ENCODE measurements at regions not wholly inside any gene's neighbourhood (a gene's known extent, or its start where the extent isn't known, plus 50 kb on each side); places are given as distances from the start of the nearest gene placed in this dataset.

DNA sequence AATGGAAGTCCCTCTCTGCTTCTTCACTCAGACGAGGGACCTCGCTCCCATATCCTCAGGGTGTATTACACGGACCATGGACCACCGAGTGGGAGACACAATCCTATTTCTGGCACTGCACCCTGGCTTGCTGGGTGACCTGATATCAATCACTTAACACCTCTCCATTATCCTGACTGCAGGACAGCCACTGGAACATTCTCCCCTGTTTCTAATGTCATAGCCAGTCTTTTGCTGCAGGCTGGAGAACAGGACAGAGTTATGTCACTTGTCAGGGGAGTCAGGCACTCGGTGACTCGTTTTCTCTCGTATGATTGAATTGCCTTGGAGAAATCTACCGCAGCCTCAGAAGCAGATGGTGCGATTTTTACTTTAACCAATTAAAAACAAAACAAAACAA lies 219.1 kb upstream of the IGFBP7 start:
- ATAC-seq (ENCODE audit: insufficient number of reproducible peaks, low FRiP score, low read depth) (no peak), DNase-seq (ENCODE audit: low spot score) (no peak)
- Histone ChIP-seq H3K27me3 (replicated peaks; ENCODE audit: insufficient read depth) (no peaks in the 10 kb centered on the region), H3K4me3 (no peak overlapping the region), H3K27ac (no peak overlapping the region), H3K36me3 (no peaks in the 10 kb centered on the region), H3K4me1 (ENCODE audit: control insufficient read depth in 1 of 2, low read depth in 2 of 2) (peaks cover 0 to 7% of the 10 kb centered on the region in 2 donors), H3K9me3 (no peaks in the 10 kb centered on the region)
- TF ChIP-seq, protein P1, sequence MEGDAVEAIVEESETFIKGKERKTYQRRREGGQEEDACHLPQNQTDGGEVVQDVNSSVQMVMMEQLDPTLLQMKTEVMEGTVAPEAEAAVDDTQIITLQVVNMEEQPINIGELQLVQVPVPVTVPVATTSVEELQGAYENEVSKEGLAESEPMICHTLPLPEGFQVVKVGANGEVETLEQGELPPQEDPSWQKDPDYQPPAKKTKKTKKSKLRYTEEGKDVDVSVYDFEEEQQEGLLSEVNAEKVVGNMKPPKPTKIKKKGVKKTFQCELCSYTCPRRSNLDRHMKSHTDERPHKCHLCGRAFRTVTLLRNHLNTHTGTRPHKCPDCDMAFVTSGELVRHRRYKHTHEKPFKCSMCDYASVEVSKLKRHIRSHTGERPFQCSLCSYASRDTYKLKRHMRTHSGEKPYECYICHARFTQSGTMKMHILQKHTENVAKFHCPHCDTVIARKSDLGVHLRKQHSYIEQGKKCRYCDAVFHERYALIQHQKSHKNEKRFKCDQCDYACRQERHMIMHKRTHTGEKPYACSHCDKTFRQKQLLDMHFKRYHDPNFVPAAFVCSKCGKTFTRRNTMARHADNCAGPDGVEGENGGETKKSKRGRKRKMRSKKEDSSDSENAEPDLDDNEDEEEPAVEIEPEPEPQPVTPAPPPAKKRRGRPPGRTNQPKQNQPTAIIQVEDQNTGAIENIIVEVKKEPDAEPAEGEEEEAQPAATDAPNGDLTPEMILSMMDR (IDR thresholded peaks at IDR 0.05), result no peak

DNA sequence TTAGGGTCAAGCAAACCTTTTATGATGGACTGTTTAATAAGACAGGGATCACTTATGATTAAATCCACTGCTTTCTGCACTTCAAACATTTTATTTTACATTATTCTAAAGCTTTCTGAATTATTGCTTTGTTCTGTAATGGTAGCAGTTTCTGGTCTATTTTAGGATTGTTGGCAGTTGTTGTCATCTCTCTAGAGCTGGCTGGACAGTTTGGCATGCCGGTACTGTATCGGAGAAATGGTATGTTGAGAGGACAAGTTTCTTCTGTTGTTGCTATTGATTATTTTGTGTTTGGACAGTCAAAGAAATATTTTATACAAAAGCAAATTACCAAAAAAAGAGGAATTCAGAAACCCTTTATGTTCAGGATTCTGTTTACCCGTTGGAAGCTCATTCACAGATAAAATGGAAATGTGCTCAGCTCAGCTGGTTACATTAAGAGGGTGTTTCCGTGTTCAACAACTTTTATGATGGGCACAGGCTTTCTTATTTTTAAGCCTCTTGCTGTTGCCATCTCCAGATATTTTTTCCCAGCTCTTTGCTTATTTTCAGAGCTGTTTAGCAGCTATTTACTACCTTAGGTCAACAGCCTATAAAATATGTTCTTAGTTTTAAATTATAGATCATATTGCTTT lies 214.6 kb upstream of the IGFBP7 start:
- Histone ChIP-seq H3K4me3 (no peak overlapping the region), H3K27ac (no peak overlapping the region), H3K36me3 (no peaks in the 10 kb centered on the region), H3K9me3 (no peaks in the 10 kb centered on the region), H3K27me3 (replicated peaks; ENCODE audit: insufficient read depth) (no peaks in the 10 kb centered on the region), H3K4me1 (ENCODE audit: control insufficient read depth in 1 of 2, low read depth in 2 of 2) (peaks cover 0 to 11% of the 10 kb centered on the region in 2 donors)
- TF ChIP-seq, protein P1 (IDR thresholded peaks at IDR 0.05), result no peak
- DNase-seq (ENCODE audit: low spot score) (no peak), ATAC-seq (ENCODE audit: insufficient number of reproducible peaks, low FRiP score, low read depth) (no peak)

DNA sequence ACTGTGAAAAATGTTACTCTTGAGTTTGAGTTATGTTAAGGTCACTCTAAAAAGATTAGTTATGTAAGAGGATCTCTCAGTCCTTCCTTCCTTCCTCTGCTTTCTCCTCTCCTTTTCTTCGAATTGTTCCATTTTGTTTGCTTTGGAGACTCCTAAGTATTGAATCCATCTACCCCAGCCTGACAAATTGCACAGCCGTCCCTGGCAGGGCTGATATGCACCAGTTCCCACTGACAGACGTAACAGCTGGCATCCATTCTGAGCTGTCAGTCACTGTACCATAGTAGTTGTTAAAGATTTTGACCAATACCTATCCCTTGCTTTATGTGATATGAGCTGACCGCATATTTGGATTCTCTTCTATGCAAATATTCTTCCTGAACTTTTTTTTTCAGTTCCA lies 210.7 kb upstream of the IGFBP7 start:
- TF ChIP-seq, protein P1 (IDR thresholded peaks at IDR 0.05), result no peak

DNA sequence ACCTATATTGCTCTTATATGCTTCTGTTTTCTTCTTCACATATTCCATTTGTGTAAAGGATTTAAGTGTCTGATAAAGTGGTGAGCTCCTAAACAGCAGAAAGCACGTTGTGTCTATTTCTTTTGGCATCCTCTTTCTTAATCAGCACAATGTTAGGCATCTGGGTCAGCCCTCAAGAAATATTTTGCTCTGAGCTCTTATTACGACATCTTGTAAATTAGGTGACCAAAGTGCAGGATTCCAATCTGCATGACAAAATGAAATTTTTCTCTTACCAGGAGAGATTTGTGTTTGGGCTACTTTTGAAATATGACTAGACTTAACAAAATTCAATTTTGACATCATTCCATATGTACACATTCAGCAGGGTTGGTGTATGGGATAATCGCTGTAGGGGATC lies 210.0 kb upstream of the IGFBP7 start:
- ATAC-seq (ENCODE audit: insufficient number of reproducible peaks, low FRiP score, low read depth) (no peak), DNase-seq (ENCODE audit: low spot score) (no peak)
- H3K4me1 ChIP-seq (ENCODE audit: control insufficient read depth in 1 of 2, low read depth in 2 of 2), result peaks cover 0 to 11% of the 10 kb centered on the region in 2 donors
- no peaks in the 10 kb centered on the region for H3K9me3 ChIP-seq
- H3K27ac ChIP-seq, result no peak overlapping the region
- H3K36me3 ChIP-seq, result no peaks in the 10 kb centered on the region
- H3K4me3 ChIP-seq, result no peak overlapping the region
- no peaks in the 10 kb centered on the region for H3K27me3 ChIP-seq (replicated peaks; ENCODE audit: insufficient read depth)
- TF ChIP-seq, protein P1 (IDR thresholded peaks at IDR 0.05), result no peak

More for the DNA sequence above, 210.7 kb upstream of the IGFBP7 start:
- DNase-seq (ENCODE audit: low spot score), result no peak
- no peak for ATAC-seq (ENCODE audit: insufficient number of reproducible peaks, low FRiP score, low read depth)
- no peaks in the 10 kb centered on the region for H3K9me3 ChIP-seq
- H3K4me1 ChIP-seq (ENCODE audit: control insufficient read depth in 1 of 2, low read depth in 2 of 2), result peaks cover 0 to 11% of the 10 kb centered on the region in 2 donors
- H3K36me3 ChIP-seq, result no peaks in the 10 kb centered on the region
- no peak overlapping the region for H3K4me3 ChIP-seq
- H3K27me3 ChIP-seq (replicated peaks; ENCODE audit: insufficient read depth), result no peaks in the 10 kb centered on the region
- no peak overlapping the region for H3K27ac ChIP-seq

DNA sequence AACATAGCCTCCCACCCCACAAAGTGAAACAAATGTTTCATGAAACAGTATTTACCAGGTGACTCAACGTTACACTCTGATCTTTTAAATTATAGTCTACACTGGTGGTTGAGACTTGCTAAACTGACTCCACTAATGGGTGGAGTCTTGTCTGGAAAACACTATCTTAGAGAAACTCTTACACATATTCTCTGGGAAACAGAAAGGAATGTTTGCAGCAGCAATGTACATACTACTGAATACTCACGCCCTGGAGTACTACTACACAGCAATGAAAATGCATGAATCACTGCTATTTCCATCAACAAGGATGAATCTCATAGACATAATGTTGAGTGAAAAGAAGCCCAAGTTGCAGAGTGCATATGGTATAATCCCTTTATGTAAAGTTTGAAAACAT lies 208.5 kb upstream of the IGFBP7 start:
- no peak overlapping the region for H3K4me3 ChIP-seq
- TF ChIP-seq, protein P1 (IDR thresholded peaks at IDR 0.05), result no peak
- ATAC-seq (ENCODE audit: insufficient number of reproducible peaks, low FRiP score, low read depth), result no peak
- no peaks in the 10 kb centered on the region for H3K36me3 ChIP-seq
- H3K27me3 ChIP-seq (replicated peaks; ENCODE audit: insufficient read depth), result no peaks in the 10 kb centered on the region
- no peaks in the 10 kb centered on the region for H3K9me3 ChIP-seq
- no peak for DNase-seq (ENCODE audit: low spot score)
- H3K4me1 ChIP-seq (ENCODE audit: control insufficient read depth in 1 of 2, low read depth in 2 of 2), result peaks cover 0 to 5% of the 10 kb centered on the region in 2 donors
- no peak overlapping the region for H3K27ac ChIP-seq

Measured in thoracic aorta (tissue), 2 donors.